Lower leg skin (tissue), 3 donors: ENCODE measurements at regions not wholly inside any gene's neighbourhood (a gene's known extent, or its start where the extent isn't known, plus 50 kb on each side); places are given as distances from the start of the nearest gene placed in this dataset.

Source experiments
- POLR2A ChIP-seq, 2 donors: fragments of 450-650 bp; IDR thresholded peaks; one replicate each; pipeline ENCODE4 v1.6.1; 2016 to 2017; ENCODE audit warnings: antibody characterized with exemption in 2 of 2, mild to moderate bottlenecking in 1 of 2, moderate library complexity in 1 of 2
- TF ChIP-seq, protein P1 (sequence below), 3 donors: fragments of 450-650 bp; IDR thresholded peaks; one replicate each; pipeline ENCODE4 v1.5.1; 2016; ENCODE audit warnings: antibody characterized with exemption in 3 of 3, mild to moderate bottlenecking in 3 of 3, moderate library complexity in 2 of 3

DNA sequence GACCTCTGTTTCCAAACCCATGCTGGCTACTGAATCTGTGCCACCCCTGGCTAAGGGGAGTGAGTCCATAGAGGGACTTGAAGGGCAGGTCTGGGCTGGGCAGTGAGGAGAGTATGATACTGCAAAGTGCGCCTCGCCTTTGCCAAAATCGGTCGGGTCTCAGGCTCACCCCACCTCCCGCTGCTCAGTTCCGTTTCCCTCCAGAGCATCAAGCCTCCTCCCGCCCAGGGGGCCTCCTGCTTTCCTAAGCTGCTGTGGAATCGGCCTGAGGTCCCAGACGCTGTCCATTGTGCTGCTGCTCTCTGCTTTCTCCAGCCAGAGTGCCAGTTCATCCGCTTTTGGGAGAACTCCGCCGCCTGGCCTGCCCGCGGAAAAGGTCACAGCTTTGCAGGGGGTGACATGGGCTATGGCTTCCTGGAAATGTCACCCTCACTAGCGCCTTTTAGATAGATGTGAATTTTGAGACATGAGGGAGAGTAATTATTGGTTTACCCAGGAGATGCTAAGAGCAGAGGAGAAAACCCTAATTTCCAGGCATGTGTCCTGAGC lies 1418.4 kb downstream of the UQCRFS1 start:
- TF ChIP-seq, protein P1, sequence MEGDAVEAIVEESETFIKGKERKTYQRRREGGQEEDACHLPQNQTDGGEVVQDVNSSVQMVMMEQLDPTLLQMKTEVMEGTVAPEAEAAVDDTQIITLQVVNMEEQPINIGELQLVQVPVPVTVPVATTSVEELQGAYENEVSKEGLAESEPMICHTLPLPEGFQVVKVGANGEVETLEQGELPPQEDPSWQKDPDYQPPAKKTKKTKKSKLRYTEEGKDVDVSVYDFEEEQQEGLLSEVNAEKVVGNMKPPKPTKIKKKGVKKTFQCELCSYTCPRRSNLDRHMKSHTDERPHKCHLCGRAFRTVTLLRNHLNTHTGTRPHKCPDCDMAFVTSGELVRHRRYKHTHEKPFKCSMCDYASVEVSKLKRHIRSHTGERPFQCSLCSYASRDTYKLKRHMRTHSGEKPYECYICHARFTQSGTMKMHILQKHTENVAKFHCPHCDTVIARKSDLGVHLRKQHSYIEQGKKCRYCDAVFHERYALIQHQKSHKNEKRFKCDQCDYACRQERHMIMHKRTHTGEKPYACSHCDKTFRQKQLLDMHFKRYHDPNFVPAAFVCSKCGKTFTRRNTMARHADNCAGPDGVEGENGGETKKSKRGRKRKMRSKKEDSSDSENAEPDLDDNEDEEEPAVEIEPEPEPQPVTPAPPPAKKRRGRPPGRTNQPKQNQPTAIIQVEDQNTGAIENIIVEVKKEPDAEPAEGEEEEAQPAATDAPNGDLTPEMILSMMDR (IDR thresholded peaks at IDR 0.05), result no peak
- no peak for TF ChIP-seq POLR2A (IDR thresholded peaks at IDR 0.05)
